ENCODE measurements at regions not wholly inside any gene's neighbourhood (a gene's known extent, or its start where the extent isn't known, plus 50 kb on each side); places are given as distances from the start of the nearest gene placed in this dataset.
"Not testable (repeated sequence)": the region's sequence is repeated elsewhere in the genome, so short reads cannot be mapped to it uniquely, and the experiment has no call there.

GRCh38 chr7:126150278-126150958 lies 1102.3 kb downstream of the GRM8 start:
- H3K27ac Mint-ChIP-seq: no peak overlapping the region
- H3K9me3 Mint-ChIP-seq: peaks cover 5 to 7% of the 10 kb centered on the region in 2 donors
- H3K4me3 Mint-ChIP-seq: no peak overlapping the region
- no peaks in the 10 kb centered on the region for H3K4me1 Mint-ChIP-seq (ENCODE audit: low read depth)
- ATAC-seq (replicated peaks in 1 of 2): no peak
- H3K36me3 Mint-ChIP-seq (ENCODE audit: insufficient read depth in 2 of 2): no peaks in the 10 kb centered on the region
- DNase-seq: no peak
- no peaks in the 10 kb centered on the region for H3K27me3 Mint-ChIP-seq (ENCODE audit: low read depth)

GRCh38 chr7:126140858-126141466 lies 1111.8 kb downstream of the GRM8 start:
- no peak for DNase-seq
- H3K4me3 Mint-ChIP-seq: no peak overlapping the region
- no peaks in the 10 kb centered on the region for H3K27me3 Mint-ChIP-seq (ENCODE audit: low read depth)
- peaks cover 0 to 6% of the 10 kb centered on the region in 2 donors for H3K9me3 Mint-ChIP-seq
- H3K4me1 Mint-ChIP-seq (ENCODE audit: low read depth): no peaks in the 10 kb centered on the region
- H3K36me3 Mint-ChIP-seq (ENCODE audit: insufficient read depth in 2 of 2): no peaks in the 10 kb centered on the region
- ATAC-seq (replicated peaks in 1 of 2): no peak
- no peak overlapping the region for H3K27ac Mint-ChIP-seq

- peaks cover 0 to 1% of the 10 kb centered on the region in 2 donors for H3K36me3 Mint-ChIP-seq (ENCODE audit: insufficient read depth in 2 of 2)
- H3K9me3 Mint-ChIP-seq: peaks cover 13 to 21% of the 10 kb centered on the region in 2 donors
- ATAC-seq (replicated peaks in 1 of 2): no peak
- no peak overlapping the region for H3K4me3 Mint-ChIP-seq
- H3K27me3 Mint-ChIP-seq (ENCODE audit: low read depth): no peaks in the 10 kb centered on the region
- no peak for DNase-seq
- no peak overlapping the region for H3K27ac Mint-ChIP-seq
- H3K4me1 Mint-ChIP-seq (ENCODE audit: low read depth): no peaks in the 10 kb centered on the region
These were observed 1132.8 kb downstream of the GRM8 start for GRCh38 chr7:126119981-126120380.

GRCh38 chr7:126103582-126103981 lies 1149.2 kb downstream of the GRM8 start:
- Mint-ChIP-seq H3K9me3 (peaks cover 13 to 14% of the 10 kb centered on the region in 2 donors), H3K36me3 (ENCODE audit: insufficient read depth in 2 of 2) (no peaks in the 10 kb centered on the region), H3K27ac (no peak overlapping the region), H3K4me3 (no peak overlapping the region), H3K4me1 (ENCODE audit: low read depth) (no peaks in the 10 kb centered on the region), H3K27me3 (ENCODE audit: low read depth) (no peaks in the 10 kb centered on the region)
- ATAC-seq (replicated peaks in 1 of 2): no peak
- DNase-seq: no peak

GRCh38 chr7:126083014-126083413 lies 1153.4 kb upstream of the POT1 start:
- DNase-seq (no peak), ATAC-seq (replicated peaks in 1 of 2) (no peak)
- no peak overlapping the region for H3K4me3 Mint-ChIP-seq
- peaks cover 6% of the 10 kb centered on the region in 2 donors for H3K9me3 Mint-ChIP-seq
- H3K27me3 Mint-ChIP-seq (ENCODE audit: low read depth): no peaks in the 10 kb centered on the region
- no peak overlapping the region for H3K27ac Mint-ChIP-seq
- H3K36me3 Mint-ChIP-seq (ENCODE audit: insufficient read depth in 2 of 2): no peaks in the 10 kb centered on the region
- no peaks in the 10 kb centered on the region for H3K4me1 Mint-ChIP-seq (ENCODE audit: low read depth)

DNA sequence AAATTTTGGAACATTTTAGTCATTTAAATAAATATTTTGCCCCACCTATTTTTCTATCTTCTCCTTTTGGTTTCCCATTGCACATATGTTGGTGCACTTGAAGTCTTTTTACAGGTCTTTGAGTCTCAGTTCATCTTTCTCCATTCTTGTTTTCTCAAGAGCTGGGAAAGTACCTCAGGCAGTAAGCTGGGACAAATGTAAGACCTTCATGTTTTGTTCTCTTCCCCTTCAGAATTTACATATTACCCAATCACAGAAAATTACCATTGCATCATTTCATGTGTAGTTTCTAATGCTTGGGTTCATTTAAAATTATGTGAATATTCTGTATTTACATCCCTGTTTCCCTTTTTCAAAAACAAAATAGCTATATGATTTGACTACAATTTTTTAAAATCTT lies 1150.0 kb upstream of the POT1 start:
- Mint-ChIP-seq H3K4me3 (no peak overlapping the region), H3K27me3 (ENCODE audit: low read depth) (no peaks in the 10 kb centered on the region), H3K27ac (no peak overlapping the region), H3K9me3 (peaks cover 2 to 4% of the 10 kb centered on the region in 2 donors), H3K36me3 (ENCODE audit: insufficient read depth in 2 of 2) (no peaks in the 10 kb centered on the region), H3K4me1 (ENCODE audit: low read depth) (no peaks in the 10 kb centered on the region)
- DNase-seq (no peak), ATAC-seq (replicated peaks in 1 of 2) (no peak)

DNA sequence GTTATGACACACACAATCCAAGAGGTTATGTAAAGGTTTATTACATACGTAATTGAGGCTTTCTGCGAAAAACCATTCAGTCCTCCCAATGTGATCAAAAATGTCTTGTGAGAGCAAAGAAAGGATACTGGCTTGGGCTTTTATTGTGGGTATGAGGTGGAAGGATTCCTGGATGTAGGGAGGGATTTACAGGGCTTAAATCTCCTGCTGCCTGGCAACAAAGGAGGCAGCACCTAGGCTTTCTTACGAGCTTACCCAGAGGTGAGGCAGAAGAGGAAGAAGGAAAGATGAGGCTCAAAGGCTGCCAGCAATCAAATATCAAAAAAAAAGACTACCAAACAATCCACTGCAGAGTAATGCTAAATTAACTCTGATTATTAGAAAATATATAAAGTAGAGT lies 1149.5 kb upstream of the POT1 start:
- Mint-ChIP-seq H3K4me1 (ENCODE audit: low read depth) (no peaks in the 10 kb centered on the region), H3K27me3 (ENCODE audit: low read depth) (no peaks in the 10 kb centered on the region), H3K36me3 (ENCODE audit: insufficient read depth in 2 of 2) (no peaks in the 10 kb centered on the region), H3K4me3 (no peak overlapping the region), H3K27ac (no peak overlapping the region), H3K9me3 (peaks cover 5% of the 10 kb centered on the region in 2 donors)
- ATAC-seq (replicated peaks in 1 of 2) (no peak), DNase-seq (no peak)

- Mint-ChIP-seq H3K9me3 (peaks cover 6 to 7% of the 10 kb centered on the region in 2 donors), H3K27me3 (ENCODE audit: low read depth) (no peaks in the 10 kb centered on the region), H3K4me1 (ENCODE audit: low read depth) (no peaks in the 10 kb centered on the region), H3K36me3 (ENCODE audit: insufficient read depth in 2 of 2) (peaks cover 0 to 2% of the 10 kb centered on the region in 2 donors), H3K4me3 (no peak overlapping the region), H3K27ac (no peak overlapping the region)
- no peak for ATAC-seq (replicated peaks in 1 of 2)
- DNase-seq: no peak
These were observed 1136.1 kb upstream of the POT1 start for GRCh38 chr7:126065766-126066165.

GRCh38 chr7:126057979-126058378 lies 1128.4 kb upstream of the POT1 start:
- Mint-ChIP-seq H3K27ac (no peak overlapping the region), H3K9me3 (peaks cover 6 to 10% of the 10 kb centered on the region in 2 donors), H3K27me3 (ENCODE audit: low read depth) (no peaks in the 10 kb centered on the region), H3K4me3 (no peak overlapping the region), H3K36me3 (ENCODE audit: insufficient read depth in 2 of 2) (no peaks in the 10 kb centered on the region), H3K4me1 (ENCODE audit: low read depth) (no peaks in the 10 kb centered on the region)
- DNase-seq (no peak), ATAC-seq (replicated peaks in 1 of 2) (no peak)

GRCh38 chr7:126056613-126057012 lies 1127.0 kb upstream of the POT1 start:
- not testable (repeated sequence) for H3K36me3 Mint-ChIP-seq (ENCODE audit: insufficient read depth in 2 of 2); H3K27ac Mint-ChIP-seq; H3K4me1 Mint-ChIP-seq (ENCODE audit: low read depth); ATAC-seq (replicated peaks in 1 of 2); H3K27me3 Mint-ChIP-seq (ENCODE audit: low read depth); H3K9me3 Mint-ChIP-seq; H3K4me3 Mint-ChIP-seq; DNase-seq

GRCh38 chr7:126052229-126052628 lies 1122.6 kb upstream of the POT1 start:
- no peaks in the 10 kb centered on the region for H3K4me1 Mint-ChIP-seq (ENCODE audit: low read depth)
- no peak overlapping the region for H3K4me3 Mint-ChIP-seq
- no peaks in the 10 kb centered on the region for H3K27me3 Mint-ChIP-seq (ENCODE audit: low read depth)
- no peak for ATAC-seq (replicated peaks in 1 of 2)
- H3K36me3 Mint-ChIP-seq (ENCODE audit: insufficient read depth in 2 of 2): no peaks in the 10 kb centered on the region
- peaks cover 0 to 3% of the 10 kb centered on the region in 2 donors for H3K9me3 Mint-ChIP-seq
- no peak overlapping the region for H3K27ac Mint-ChIP-seq
- DNase-seq: no peak

DNA sequence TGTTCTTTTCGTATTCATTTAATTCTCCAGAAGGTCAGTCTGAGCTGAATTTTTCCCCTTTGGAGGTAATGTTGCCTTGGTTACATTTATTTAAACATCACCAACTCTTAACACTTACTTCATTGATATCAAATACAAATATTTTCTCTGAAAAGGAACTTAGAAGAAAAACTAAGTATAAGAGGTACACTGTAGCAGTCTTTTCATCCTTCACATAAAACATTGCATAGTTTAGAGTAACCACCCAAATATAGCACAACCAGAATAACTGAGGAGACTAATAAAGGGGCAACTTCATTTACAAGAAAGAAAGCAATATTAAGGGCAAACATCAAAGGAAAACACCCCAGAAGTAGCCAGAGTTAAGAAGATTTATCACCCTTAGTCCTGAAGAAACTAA lies 1115.0 kb upstream of the POT1 start:
- ATAC-seq (replicated peaks in 1 of 2) (no peak), DNase-seq (no peak)
- Mint-ChIP-seq H3K27me3 (ENCODE audit: low read depth) (no peaks in the 10 kb centered on the region), H3K4me1 (ENCODE audit: low read depth) (no peaks in the 10 kb centered on the region), H3K36me3 (ENCODE audit: insufficient read depth in 2 of 2) (no peaks in the 10 kb centered on the region), H3K4me3 (no peak overlapping the region), H3K27ac (no peak overlapping the region), H3K9me3 (peaks cover 3 to 4% of the 10 kb centered on the region in 2 donors)

DNA sequence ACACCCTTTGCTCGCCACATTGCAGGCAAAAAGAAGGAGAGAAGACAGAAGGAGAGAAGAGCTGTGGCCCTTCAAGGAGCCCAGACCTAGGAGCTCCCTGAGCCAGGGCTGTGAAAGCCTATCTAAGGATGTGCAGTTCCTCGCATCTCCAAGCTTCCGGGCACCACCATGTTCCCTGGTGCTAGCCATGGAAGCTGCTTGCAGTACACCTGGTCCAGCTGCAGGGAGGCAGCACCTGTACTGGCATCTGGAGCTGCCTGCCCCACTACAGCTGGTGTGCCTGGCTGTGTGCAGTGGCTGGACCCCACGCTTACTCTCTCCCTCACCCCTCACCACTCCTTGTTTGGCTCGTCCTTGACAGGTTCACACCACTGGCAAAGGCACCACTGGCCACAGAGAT lies 1111.8 kb upstream of the POT1 start:
- H3K4me1 Mint-ChIP-seq (ENCODE audit: low read depth): no peaks in the 10 kb centered on the region
- H3K9me3 Mint-ChIP-seq: peaks cover 0 to 3% of the 10 kb centered on the region in 2 donors

More for the DNA sequence above, 1111.8 kb upstream of the POT1 start:
- H3K36me3 Mint-ChIP-seq (ENCODE audit: insufficient read depth in 2 of 2): no peaks in the 10 kb centered on the region
- no peak overlapping the region for H3K4me3 Mint-ChIP-seq
- H3K27me3 Mint-ChIP-seq (ENCODE audit: low read depth): no peaks in the 10 kb centered on the region
- ATAC-seq (replicated peaks in 1 of 2): no peak
- no peak overlapping the region for H3K27ac Mint-ChIP-seq
- no peak for DNase-seq
